RWPE1 (cell line): ENCODE measurements at regions not wholly inside any gene's neighbourhood (a gene's known extent, or its start where the extent isn't known, plus 50 kb on each side); places are given as distances from the start of the nearest gene placed in this dataset.

Source experiments
- CTCF ChIA-PET: fragments of 350-600 bp; sonication (Branson Sonifier 250); formaldehyde crosslinking; extraction: SDS; loops from one replicate; lab custom pipeline; 2021; lab: Yijun Ruan, JAX
- POLR2A ChIA-PET: fragments of 400-600 bp; formaldehyde crosslinking; extraction: SDS; loops from one replicate; lab custom pipeline; 2020; ENCODE audit warnings: antibody characterized with exemption; ENCODE audit not compliant: low non-redundant PET; lab: Yijun Ruan, JAX
- DNase-seq: peaks from one replicate; pipeline ENCODE4 v3.0.0; 2012; ENCODE audit warnings: low spot score
- H3K27ac ChIP-seq: fragments of 450-650 bp; 2 replicates; pipeline ENCODE4 v1.5.1; 2017
- CTCF ChIP-seq: fragments of 450-650 bp; conservative IDR thresholded peaks from 2 replicates; pipeline ENCODE4 v1.5.1; 2017; ENCODE audit warnings: low read depth, mild to moderate bottlenecking

GRCh38 chr10:78285226-78285625, 251.6 kb downstream of the RPS24 start:
- no peak for TF ChIP-seq CTCF
- ChIA-PET POLR2A (no interaction called here), CTCF (interaction anchor here (0.6 to 1.0 kb wide), 3 partner anchors 8 to 448 kb away, joined by 3 to 5 read pairs (median 3); no protein-coding TSS in a partner anchor)
- H3K27ac ChIP-seq = no peak overlapping the region
- no peak for DNase-seq

GRCh38 chr10:78286186-78286585, 252.5 kb downstream of the RPS24 start:
- POLR2A ChIA-PET = no interaction called here
- no peak for TF ChIP-seq CTCF
- CTCF ChIA-PET = interaction anchor here (0.5 kb wide), 1 partner anchor 51 kb away, joined by 3 read pairs; no protein-coding TSS in a partner anchor
- no peak overlapping the region for H3K27ac ChIP-seq
- no peak for DNase-seq

GRCh38 chr10:78286668-78287067, 253.0 kb downstream of the RPS24 start:
- H3K27ac ChIP-seq = no peak overlapping the region
- DNase-seq = no peak
- POLR2A ChIA-PET = no interaction called here
- TF ChIP-seq CTCF = no peak
- CTCF ChIA-PET = no interaction called here

GRCh38 chr10:78287618-78288017, 254.0 kb downstream of the RPS24 start:
- CTCF ChIA-PET = no interaction called here
- no peak for DNase-seq
- POLR2A ChIA-PET = no interaction called here
- no peak for TF ChIP-seq CTCF
- no peak overlapping the region for H3K27ac ChIP-seq

- ChIA-PET CTCF (interaction anchor here (0.6 to 0.8 kb wide), 3 partner anchors 13 to 362 kb away, joined by 3 to 5 read pairs (median 4); no protein-coding TSS in a partner anchor), POLR2A (no interaction called here)
- no peak overlapping the region for H3K27ac ChIP-seq
- no peak for DNase-seq
- no peak for TF ChIP-seq CTCF
Measured at GRCh38 chr10:78288663-78289062, 255.0 kb downstream of the RPS24 start.

- no peak overlapping the region for H3K27ac ChIP-seq
Measured at GRCh38 chr10:78290131-78290750, 256.6 kb downstream of the RPS24 start.

More at GRCh38 chr10:78290131-78290750, 256.6 kb downstream of the RPS24 start:
- no peak for DNase-seq
- no peak for TF ChIP-seq CTCF
- POLR2A ChIA-PET = no interaction called here
- CTCF ChIA-PET = interaction anchor here (1.0 kb wide), 1 partner anchor 12 kb away, joined by 3 read pairs; no protein-coding TSS in a partner anchor
